ENCODE measurements at regions not wholly inside any gene's neighbourhood (a gene's known extent, or its start where the extent isn't known, plus 50 kb on each side); places are given as distances from the start of the nearest gene placed in this dataset.

- TF ChIP-seq CTCF (IDR thresholded peaks at IDR 0.05; ENCODE audit: low read depth, low read length) = no peak
- no peak for DNase-seq (ENCODE audit: low read depth in 2 of 2)
- H3K4me3 ChIP-seq (replicated peaks in 1 of 2; ENCODE audit: low read depth in 2 of 2, low read length in 2 of 2) = no peak overlapping the region
These were observed 204.6 kb downstream of the LRRC3B start for GRCh38 chr3:26827169-26827568.

GRCh38 chr3:26838026-26838425, 215.5 kb downstream of the LRRC3B start:
- no peak for TF ChIP-seq CTCF (IDR thresholded peaks at IDR 0.05; ENCODE audit: low read depth, low read length)
- no peak for DNase-seq (ENCODE audit: low read depth in 2 of 2)
- H3K4me3 ChIP-seq (replicated peaks in 1 of 2; ENCODE audit: low read depth in 2 of 2, low read length in 2 of 2) = no peak overlapping the region

GRCh38 chr3:26839001-26839400, 216.4 kb downstream of the LRRC3B start:
- H3K4me3 ChIP-seq (replicated peaks in 1 of 2; ENCODE audit: low read depth in 2 of 2, low read length in 2 of 2) = no peak overlapping the region
- no peak for TF ChIP-seq CTCF (IDR thresholded peaks at IDR 0.05; ENCODE audit: low read depth, low read length)
- DNase-seq (ENCODE audit: low read depth in 2 of 2) = no peak

- no peak overlapping the region for H3K4me3 ChIP-seq (replicated peaks in 1 of 2; ENCODE audit: low read depth in 2 of 2, low read length in 2 of 2)
- no peak for TF ChIP-seq CTCF (IDR thresholded peaks at IDR 0.05; ENCODE audit: low read depth, low read length)
- DNase-seq (ENCODE audit: low read depth in 2 of 2) = no peak
These were observed 217.8 kb downstream of the LRRC3B start for GRCh38 chr3:26840272-26840870.

- TF ChIP-seq CTCF (IDR thresholded peaks at IDR 0.05; ENCODE audit: low read depth, low read length) = no peak
- no peak overlapping the region for H3K4me3 ChIP-seq (replicated peaks in 1 of 2; ENCODE audit: low read depth in 2 of 2, low read length in 2 of 2)
- no peak for DNase-seq (ENCODE audit: low read depth in 2 of 2)
These were observed 222.6 kb downstream of the LRRC3B start for GRCh38 chr3:26845194-26845593.

- TF ChIP-seq CTCF (IDR thresholded peaks at IDR 0.05; ENCODE audit: low read depth, low read length) = no peak
- H3K4me3 ChIP-seq (replicated peaks in 1 of 2; ENCODE audit: low read depth in 2 of 2, low read length in 2 of 2) = no peak overlapping the region
- DNase-seq (ENCODE audit: low read depth in 2 of 2) = no peak
These were observed 225.1 kb downstream of the LRRC3B start for GRCh38 chr3:26847680-26848079.

GRCh38 chr3:26894443-26894842, 271.9 kb downstream of the LRRC3B start:
- no peak for DNase-seq (ENCODE audit: low read depth in 2 of 2)
- no peak overlapping the region for H3K4me3 ChIP-seq (replicated peaks in 1 of 2; ENCODE audit: low read depth in 2 of 2, low read length in 2 of 2)
- TF ChIP-seq CTCF (IDR thresholded peaks at IDR 0.05; ENCODE audit: low read depth, low read length) = no peak

Measured in cardiac fibroblast (primary cell).